Epithelial cell of esophagus (primary cell): ENCODE measurements at regions not wholly inside any gene's neighbourhood (a gene's known extent, or its start where the extent isn't known, plus 50 kb on each side); places are given as distances from the start of the nearest gene placed in this dataset.
"Not testable (repeated sequence)": the region's sequence is repeated elsewhere in the genome, so short reads cannot be mapped to it uniquely, and the experiment has no call there.

Experiments used
- DNase-seq: peaks from one replicate; pipeline ENCODE4 v3.0.0; 2010; ENCODE audit warnings: low read depth
- H3K4me3 ChIP-seq: 2 replicates; pipeline ENCODE4 v1.5.1; 2011; ENCODE audit warnings: mild to moderate bottlenecking, low read length, control low read depth
- CTCF ChIP-seq: IDR thresholded peaks from 2 replicates; pipeline ENCODE4 v1.5.1; 2011; ENCODE audit warnings: low read depth, mild to moderate bottlenecking, low read length, control low read depth, inconsistent platforms; ENCODE audit not compliant: insufficient read depth; ENCODE audit errors: missing control alignments

GRCh38 chr7:106448992-106449859 lies 164.4 kb upstream of the NAMPT start:
- no peak for TF ChIP-seq CTCF
- DNase-seq = no peak
- no peak overlapping the region for H3K4me3 ChIP-seq

- no peak overlapping the region for H3K4me3 ChIP-seq
- DNase-seq = no peak
- TF ChIP-seq CTCF = no peak
Measured at GRCh38 chr7:106448346-106448991, 163.7 kb upstream of the NAMPT start.

GRCh38 chr7:106447318-106447847 lies 162.6 kb upstream of the NAMPT start:
- no peak for TF ChIP-seq CTCF
- no peak overlapping the region for H3K4me3 ChIP-seq
- no peak for DNase-seq

GRCh38 chr7:106445366-106445765 lies 160.6 kb upstream of the NAMPT start:
- H3K4me3 ChIP-seq, DNase-seq: not testable (repeated sequence)

- TF ChIP-seq CTCF = no peak
- H3K4me3 ChIP-seq = no peak overlapping the region
- DNase-seq = no peak
Measured at GRCh38 chr7:106444068-106444655, 159.4 kb upstream of the NAMPT start.

GRCh38 chr7:106443156-106443555 lies 158.4 kb upstream of the NAMPT start:
- no peak overlapping the region for H3K4me3 ChIP-seq
- TF ChIP-seq CTCF = no peak
- DNase-seq = no peak

- no peak overlapping the region for H3K4me3 ChIP-seq
- no peak for TF ChIP-seq CTCF
- DNase-seq = no peak
Measured at GRCh38 chr7:106442476-106442875, 157.7 kb upstream of the NAMPT start.

GRCh38 chr7:106441343-106441742 lies 156.6 kb upstream of the NAMPT start:
- DNase-seq, H3K4me3 ChIP-seq: not testable (repeated sequence)

GRCh38 chr7:106436933-106437332 lies 152.2 kb upstream of the NAMPT start:
- not testable (repeated sequence) for H3K4me3 ChIP-seq, DNase-seq
